HG02588 (cell line): ENCODE measurements at regions not wholly inside any gene's neighbourhood (a gene's known extent, or its start where the extent isn't known, plus 50 kb on each side); places are given as distances from the start of the nearest gene placed in this dataset.

Source experiments
- ATAC-seq: cut with Tn5 transposase; IDR thresholded peaks from one replicate; pipeline ENCODE4 v1.9.1; 2021; ENCODE audit warnings: mild to moderate bottlenecking, moderate library complexity; ENCODE audit not compliant: unreplicated experiment

DNA sequence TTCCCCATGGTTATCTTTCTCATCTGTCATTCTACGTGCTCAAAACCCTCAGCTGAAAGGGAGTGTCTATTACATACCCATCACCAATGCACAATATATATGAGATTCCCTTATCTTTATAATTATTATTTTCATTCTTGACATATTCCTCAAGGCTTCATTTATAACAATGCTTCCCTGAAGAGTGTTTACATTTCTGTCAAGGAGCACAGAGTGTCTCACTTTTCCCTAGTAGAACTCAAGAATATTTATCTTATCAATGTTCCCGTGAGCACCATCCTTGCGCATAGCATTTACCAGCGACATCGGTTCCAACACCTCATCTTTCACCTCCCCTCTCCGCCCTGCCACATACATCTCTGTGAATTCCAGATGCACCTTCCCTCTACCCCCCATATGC is 250.6 kb downstream of the PLA2G4A start:
- no peak for ATAC-seq

DNA sequence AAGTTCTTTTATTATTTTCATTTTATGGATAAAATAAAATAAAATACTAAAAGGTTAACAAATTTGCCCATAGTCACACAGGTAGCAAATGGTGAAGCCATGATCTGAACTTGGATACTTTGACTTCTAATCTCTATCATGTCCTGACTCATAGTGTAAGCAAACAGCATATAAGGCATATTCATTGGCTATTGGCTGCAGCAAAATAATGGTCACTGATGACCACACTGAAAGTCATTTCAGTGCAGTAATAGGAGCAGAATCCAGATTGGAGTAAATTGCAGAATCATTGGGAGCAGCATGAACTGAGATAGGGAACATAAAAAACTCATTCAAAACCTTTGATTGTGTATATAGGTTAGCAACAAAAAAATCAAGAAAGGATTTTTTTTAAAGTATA is 262.9 kb downstream of the PLA2G4A start:
- ATAC-seq: no peak

DNA sequence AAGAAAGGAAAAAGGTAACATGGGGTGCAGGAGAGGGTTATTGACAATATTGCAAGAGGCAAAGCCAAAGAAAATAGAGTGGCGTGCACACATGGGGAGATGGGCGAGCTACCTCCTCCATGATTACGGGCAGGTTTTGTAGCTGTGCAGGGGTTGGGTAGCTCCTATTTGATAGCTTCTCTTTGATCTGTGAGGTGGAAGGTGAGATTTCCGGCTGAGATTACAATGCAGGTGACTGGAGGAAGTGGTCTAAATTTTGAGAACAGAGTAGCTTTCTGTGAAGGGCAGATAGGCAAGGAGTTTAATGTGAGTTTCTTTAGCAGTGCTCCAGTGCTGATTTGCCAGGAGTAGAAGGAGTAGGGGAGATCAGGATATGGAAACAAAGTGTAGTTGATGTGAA is 263.4 kb downstream of the PLA2G4A start:
- ATAC-seq: no peak

DNA sequence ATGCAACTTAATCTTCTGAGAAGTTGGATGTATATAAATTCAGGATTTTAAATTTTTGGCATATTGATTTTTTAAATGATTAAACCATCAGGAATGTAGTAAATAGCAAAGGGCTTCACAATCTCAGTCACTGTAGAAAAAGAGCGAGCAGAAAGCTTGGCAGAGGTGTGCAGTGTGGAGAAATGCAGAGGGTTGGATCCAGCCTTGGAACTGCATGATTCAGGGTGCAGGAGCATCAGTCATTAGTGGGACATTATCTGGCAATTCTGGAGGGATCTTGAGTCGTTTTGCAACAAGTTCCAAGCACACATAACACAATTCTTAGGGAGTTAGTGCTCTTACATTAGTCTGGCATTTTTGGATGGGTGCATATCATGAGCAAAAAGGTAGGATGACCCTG is 267.9 kb downstream of the PLA2G4A start:
- ATAC-seq: no peak

DNA sequence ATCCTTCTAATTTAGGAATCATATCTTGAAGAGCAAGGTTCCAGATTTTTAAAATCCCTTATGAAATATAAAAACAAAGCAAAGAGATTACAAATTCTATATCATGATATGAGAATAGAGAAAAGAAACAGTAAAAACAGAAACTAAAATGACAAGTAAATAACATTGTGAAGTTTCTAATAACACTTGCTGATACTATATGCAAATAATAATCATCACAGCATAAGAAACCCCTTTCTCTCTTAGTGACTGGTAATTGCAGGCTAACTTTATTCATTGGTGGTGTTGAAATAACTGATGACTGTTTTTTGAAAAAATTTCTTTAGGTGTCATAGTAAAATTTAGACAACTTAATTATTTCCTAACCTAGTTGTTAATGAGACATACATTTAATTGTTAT is 281.6 kb downstream of the PLA2G4A start:
- ATAC-seq: no peak

DNA sequence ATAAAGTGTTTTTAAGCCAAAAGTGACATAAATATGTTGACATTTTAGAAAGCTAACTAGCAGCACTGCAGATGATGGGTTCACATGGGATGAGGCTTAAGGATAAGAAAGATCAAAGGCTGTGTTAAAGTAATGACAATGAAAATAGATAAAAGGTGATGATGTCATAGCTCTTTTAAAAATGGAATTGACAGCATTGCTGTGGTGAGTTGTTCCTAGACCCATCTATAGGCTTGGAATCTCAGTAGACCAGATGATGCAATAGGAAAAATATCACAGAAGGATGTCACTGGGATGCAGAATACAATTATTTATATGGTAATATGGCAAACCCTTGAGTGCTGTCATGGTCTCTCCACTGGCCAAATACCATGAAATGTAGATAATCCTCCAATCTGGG is 286.0 kb downstream of the PLA2G4A start:
- ATAC-seq: no peak

DNA sequence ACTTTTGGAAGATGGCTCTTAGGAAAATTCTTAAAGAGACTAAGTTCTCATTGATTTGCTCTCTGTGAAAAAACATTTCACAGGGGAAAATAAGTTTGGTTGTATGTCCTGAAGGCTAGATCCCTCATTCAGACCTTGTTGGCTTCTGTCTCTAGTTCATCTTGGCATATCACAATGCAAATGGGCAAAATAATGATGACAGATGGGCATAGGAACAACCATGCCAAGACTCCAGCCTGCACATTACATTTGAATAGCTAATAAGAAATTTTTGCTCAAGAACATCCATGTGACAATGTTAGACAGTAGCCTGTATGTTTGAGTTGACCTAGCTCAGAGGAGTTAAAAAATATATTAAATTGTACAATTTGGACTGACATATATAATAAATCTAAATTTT is 292.9 kb downstream of the PLA2G4A start:
- no peak for ATAC-seq

DNA sequence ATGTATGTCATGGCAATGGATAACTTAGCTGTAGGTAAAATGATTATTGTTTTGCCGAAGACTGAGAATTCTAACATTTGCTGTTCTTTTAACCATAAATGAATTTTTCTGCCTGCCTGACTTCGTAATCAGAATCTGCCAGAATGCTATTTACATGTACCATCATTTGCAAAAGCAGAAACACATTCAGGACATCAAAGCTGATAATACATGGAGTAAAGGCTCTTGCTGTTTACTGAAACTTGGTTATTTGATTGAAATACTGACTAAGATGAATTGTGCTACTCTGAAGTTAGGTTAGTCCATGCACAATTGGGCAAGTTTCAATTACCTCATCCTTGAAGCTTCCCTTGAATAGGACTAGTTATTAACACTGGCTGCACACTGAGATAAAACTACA is 293.8 kb downstream of the PLA2G4A start:
- ATAC-seq: no peak

DNA sequence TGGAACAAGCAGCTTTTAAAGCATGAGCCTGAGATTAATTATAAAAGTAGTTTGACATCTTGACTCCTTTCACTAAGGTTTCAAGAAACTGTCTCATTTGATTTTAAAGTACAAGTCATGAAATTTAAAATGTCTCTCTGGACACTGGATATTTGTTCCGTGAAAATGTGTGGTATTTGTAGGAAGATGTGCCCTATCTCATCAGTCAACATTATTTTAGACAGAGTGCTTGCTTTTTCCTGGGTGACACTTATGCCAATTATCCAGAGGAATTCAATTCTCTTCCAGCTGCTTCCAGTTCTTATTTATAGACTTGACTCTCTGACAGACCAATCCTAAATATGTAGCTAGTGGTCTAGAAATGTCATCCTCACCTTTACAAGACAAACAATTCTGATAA is 300.4 kb downstream of the PLA2G4A start:
- ATAC-seq: no peak

DNA sequence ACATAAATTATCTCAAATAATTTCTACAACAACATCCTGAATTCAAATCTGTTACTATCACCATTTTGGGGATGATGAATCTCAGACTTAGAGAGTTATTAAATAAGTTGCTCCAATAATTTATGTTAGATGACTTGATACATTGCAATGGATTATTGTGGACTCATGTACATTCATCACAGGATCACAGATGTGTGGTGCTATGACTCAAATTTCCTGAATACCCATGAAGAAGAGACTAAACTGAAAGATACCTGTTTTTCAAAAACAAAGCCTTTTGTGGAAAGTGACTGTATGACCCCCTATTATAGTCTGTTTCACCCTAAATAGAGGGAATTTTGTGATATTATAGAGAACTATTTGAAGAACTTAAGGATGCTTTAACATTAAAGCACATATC is 315.0 kb downstream of the PLA2G4A start:
- ATAC-seq: no peak

DNA sequence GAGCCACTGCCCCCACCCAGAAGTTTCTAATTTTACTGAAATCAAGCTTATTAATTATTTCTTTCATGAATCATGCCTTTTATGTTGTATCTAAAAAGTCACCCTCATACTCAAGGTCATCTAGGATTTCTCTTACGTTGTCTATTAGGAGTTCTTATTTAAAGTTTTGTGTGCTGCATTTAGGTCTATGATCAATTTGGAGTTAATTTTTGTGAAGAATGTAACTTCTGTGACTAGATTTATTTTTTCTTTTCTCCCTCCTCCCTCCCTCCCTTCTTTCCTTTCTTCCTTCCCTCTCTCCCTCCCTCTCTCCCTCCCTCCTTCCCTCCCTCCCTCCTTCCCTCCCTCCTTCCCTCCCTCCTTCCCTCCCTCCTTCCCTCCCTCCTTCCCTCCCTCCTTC is 317.6 kb downstream of the PLA2G4A start:
- ATAC-seq: no peak

DNA sequence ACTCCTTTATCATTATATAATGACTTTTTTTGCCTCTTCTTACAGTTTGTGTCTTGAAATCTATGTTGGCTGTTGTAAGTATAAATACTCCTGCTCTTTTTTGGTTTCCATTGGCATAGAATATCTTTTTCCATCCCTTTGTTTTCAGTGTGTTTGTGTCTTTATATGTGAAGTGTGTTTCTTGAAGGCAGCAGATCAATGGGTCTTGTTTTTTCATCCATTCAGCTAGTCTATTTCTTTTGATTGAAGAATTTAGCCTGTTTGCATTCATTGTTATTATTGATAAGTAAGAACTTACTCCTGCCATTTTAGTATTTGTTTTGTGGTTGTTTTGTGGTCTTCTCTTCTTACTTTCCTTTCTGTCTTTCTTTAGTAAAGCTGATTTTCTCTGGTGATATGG is 322.8 kb downstream of the PLA2G4A start:
- ATAC-seq: no peak

DNA sequence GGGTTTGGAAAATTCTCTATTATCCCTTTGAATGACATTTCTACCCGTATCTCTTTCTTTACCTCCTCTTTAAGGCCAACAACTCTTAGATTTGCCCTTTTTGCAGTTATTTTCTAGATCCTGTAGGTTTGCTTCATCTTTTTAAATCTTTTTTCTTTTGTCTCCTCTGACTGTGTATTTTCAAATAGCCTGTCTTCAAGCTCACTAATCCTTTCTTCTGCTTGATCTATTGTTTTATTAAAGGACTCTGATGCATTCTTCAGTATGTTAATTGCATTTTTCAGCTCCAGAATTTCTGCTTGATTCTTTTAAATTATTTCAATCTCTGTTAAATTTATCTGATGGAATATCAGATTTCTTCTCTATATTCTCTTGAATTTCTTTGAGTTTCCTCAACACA is 324.3 kb downstream of the PLA2G4A start:
- no peak for ATAC-seq

DNA sequence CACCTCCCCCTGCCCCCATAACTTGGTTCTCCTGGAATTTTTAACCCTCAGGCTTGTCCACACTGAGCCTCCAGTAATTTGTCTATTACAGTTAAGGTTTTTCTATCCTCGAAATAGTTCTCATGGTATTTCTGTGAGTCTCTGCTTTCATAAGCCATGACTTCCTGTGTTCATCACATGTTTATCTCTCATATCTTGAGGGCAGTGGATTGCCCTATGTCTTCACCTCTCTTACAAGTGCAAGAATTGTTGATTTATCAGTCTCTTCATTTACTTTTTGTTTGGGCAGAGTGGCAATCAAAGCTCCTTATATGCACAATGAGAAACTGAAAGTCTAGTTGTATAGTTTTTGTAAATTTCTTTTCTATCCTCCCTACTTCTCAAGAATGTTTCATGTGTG is 328.4 kb downstream of the PLA2G4A start:
- no peak for ATAC-seq

DNA sequence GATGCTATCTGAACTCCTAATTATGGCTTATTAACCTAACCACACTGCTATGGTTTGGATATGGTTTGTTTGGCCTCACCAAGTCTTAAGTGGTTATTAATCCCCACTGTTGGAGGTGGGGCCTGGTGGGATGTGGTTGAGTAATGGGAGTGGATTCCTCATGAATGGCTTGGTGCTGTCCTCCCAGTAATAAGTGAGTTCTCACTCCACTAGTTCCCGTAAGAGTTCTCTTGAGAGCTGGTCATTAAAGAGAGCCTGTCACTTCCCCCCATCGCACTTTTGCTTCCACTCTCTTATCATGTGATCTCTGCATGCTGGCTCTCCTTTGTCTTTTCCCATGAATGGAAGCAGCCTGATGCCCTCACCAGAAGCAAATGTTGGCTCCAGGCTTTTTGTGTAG is 328.8 kb downstream of the PLA2G4A start:
- ATAC-seq: no peak

DNA sequence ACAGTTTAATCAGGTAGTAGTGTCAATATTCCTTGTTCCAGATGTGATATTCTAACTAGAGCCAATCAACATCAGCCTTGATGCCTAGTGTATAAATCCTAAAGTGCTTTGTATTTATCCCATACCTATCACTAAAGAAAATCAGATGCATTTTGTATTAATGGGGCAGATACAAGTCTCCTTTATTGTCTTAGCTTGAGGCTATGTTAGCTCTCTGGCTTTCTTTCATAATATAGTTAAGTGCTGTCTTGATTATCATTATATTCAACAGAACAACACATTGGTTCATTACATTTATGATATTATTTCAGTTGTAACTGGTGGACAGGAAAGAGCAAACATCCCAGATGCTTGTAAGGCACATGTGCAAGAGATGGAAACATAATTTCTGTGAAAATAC is 338.8 kb downstream of the PLA2G4A start:
- ATAC-seq: no peak

DNA sequence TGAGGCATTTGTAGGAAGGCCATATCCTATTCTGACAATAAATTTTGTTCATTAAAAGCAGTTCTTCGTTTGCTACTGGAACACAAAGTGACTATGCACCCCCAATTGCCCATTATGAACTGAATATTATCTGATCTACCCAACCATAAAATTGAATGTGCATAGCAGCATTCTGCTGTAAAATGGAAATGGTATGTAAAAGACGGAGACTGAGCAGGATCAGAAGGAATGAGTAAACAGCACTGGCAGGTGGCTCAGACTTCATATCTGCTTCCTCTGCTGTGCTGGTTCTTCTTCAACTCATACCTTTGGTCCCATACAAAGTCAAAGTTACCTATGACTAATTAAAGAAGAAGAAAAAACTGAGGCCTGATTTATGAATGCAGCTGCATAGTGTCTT is 339.5 kb downstream of the PLA2G4A start:
- no peak for ATAC-seq

DNA sequence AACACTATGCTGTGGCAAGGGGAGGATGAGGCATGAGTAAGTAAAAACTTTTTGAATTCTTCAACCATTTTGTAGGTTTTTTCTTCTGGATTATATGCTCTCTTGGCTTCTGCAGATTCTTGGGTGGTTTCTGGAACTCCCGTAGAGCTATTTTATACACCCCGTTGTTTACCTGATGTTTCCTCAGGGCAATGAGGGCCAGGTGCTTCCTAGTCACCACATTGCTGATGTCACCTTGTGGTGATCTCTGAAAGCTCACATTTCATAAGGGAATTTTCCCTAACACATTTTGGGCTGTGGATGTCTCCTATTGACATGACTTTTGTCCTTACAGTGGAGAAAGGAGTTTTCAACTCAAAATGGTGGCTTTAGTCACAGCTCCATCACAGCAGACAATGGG is 356.6 kb downstream of the PLA2G4A start:
- no peak for ATAC-seq

DNA sequence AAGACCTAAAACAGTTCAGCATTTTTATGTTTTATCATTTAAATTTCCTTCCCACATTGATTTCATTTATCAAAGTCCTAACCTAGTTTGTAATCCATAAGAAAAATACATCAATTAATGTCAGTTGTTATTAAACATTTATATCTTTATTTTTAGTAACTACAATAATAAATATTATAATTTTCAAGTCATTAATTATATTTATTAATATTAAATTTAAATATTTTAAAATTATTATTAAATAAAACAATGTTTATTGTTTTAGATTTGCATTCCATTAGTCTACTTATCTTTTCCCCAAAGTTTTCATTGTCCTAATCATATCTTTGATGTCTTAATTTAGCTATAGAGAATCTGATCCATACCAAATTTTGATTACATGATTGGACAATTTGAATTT is 368.9 kb downstream of the PLA2G4A start:
- no peak for ATAC-seq

DNA sequence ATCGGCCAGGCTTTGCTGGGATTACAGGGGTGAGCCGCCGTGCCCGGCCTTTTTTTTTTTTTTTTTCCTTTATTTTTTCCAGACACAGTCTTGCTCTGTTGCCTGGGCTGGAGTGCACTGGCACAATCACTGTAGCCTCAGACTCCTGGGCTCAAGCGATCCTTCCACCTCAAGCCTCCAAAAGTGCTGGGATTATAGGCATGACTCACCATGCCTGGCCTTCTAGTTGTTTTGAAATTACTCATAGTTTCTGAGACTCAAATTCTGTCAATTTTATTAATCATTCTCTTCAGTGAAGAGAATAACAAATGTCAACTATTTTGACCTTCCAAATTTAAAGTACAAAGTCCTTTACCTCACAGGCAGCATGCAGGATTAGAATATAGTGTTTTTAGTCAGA is 374.5 kb downstream of the PLA2G4A start:
- no peak for ATAC-seq

DNA sequence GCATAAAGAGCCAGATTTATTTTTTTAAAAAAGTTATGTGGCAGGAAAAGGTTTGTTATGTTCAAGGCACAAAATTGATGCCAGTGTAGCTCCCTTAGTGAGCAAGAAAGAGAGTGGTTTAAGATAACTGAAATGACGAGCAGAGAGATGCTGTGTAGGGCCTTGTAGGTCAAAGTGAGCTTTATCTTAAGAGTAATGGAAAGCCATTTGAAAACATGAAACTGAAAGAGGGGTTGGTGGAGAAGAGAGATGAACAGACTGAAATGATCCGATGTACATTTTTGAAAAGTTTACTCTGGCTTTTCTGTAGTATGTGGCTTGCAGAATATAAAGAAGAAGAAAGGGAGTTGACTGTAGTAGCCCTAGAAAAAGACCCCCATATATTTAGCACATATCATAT is 383.6 kb downstream of the PLA2G4A start:
- ATAC-seq: no peak

DNA sequence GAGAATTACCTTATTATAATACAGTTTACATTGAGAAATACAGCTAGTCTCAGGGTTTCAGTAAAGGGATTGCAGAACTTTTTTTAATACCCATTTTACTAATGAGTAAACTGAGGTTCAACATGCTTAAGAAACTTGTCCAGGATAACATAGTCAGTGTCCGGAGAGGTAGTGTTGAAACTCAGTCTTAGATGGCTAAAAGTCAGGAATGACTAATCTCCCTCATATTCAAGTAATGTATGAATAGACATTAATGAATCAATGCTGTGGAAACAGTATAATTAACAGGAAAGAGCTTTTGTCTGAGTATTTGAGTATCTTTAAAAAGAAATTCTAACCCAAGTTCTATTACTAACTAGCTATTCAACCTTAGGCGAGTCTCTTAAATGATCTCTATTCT is 397.6 kb downstream of the PLA2G4A start:
- ATAC-seq: no peak

DNA sequence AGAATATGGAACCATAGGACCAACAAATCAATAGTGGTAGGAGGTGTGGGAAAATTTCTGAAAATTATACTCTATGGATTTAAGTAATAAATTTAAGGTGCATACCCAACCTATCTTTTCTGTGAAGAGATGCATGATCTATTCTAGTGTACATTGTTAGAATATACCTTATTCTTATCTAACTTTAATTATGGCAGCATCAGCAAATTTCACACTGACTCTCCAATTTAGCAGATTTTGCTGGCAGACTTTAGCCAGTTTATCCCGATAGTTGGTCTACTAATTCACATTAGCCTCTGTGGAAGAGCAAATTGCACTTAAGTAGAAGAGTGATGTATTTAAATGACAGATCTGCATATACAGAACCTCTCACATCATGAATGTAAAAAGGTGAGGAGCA is 400.0 kb downstream of the PLA2G4A start:
- ATAC-seq: no peak

DNA sequence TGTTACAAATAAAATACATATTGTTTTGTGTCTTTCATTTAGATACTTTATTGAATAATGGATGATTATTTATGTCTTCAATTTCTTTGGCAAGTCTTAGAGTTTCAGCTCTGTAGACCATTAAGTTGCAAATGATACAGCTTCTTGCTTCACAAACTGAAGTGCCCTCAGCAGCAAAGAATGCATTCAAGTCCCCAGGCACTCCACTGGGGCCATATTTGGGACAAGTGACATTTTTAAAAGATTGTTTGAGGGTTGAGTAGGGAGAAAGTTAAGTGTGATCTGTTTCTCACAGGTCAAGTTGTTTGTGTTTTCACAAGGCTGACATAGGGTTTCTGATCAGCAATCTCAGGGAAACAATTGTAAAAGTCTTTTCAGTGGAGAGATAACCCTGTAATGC is 400.7 kb downstream of the PLA2G4A start:
- ATAC-seq: no peak
